OCI-LY7 (cell line): ENCODE measurements at regions not wholly inside any gene's neighbourhood (a gene's known extent, or its start where the extent isn't known, plus 50 kb on each side); places are given as distances from the start of the nearest gene placed in this dataset.

Source experiments
- CTCF ChIP-seq: fragments of 200-600 bp; sonication (generic); conservative IDR thresholded peaks from 2 replicates; pipeline ENCODE4 v1.5.1; 2014; ENCODE audit warnings: mild to moderate bottlenecking, antibody characterized with exemption, low read length, moderate library complexity, mixed read lengths
- EZH2phosphoT487 ChIP-seq: fragments of 200-600 bp; sonication (generic); IDR thresholded peaks from 2 replicates; pipeline ENCODE4 v1.6.1; 2018; ENCODE audit warnings: low read depth, borderline replicate concordance, mild to moderate bottlenecking, mixed run types, antibody characterized with exemption, low read length, moderate library complexity, mixed read lengths

- no peak for TF ChIP-seq EZH2phosphoT487
- no peak for TF ChIP-seq CTCF
These were observed 539.2 kb downstream of the MEI4 start for GRCh38 chr6:78192057-78192456.
